Neural progenitor cell (in vitro differentiated cells): ENCODE measurements at regions not wholly inside any gene's neighbourhood (a gene's known extent, or its start where the extent isn't known, plus 50 kb on each side); places are given as distances from the start of the nearest gene placed in this dataset.
"Not testable (repeated sequence)": the region's sequence is repeated elsewhere in the genome, so short reads cannot be mapped to it uniquely, and the experiment has no call there.

Experiments used
- DNase-seq: peaks from one replicate; pipeline ENCODE4 v3.0.0-alpha.2; 2016; ENCODE audit warnings: low spot score
- H2AFZ ChIP-seq: fragments of 200-600 bp; sonication (generic); replicated peaks from 2 replicates; pipeline ENCODE4 v1.6.1; 2016; ENCODE audit warnings: antibody characterized with exemption
- H3F3A ChIP-seq: fragments of 200-600 bp; sonication (generic); 2 replicates; pipeline ENCODE4 v1.6.1; 2016; ENCODE audit warnings: antibody characterized with exemption, low read depth
- H3K27ac ChIP-seq: fragments of 200-600 bp; sonication (generic); 2 replicates; pipeline ENCODE4 v1.5.1; 2016; ENCODE audit warnings: mild to moderate bottlenecking
- H3K27me3 ChIP-seq: fragments of 200-600 bp; sonication (generic); 2 replicates; pipeline ENCODE4 v1.6.1; 2016; ENCODE audit warnings: mild to moderate bottlenecking, moderate library complexity
- H3K36me3 ChIP-seq: fragments of 200-600 bp; sonication (generic); 2 replicates; pipeline ENCODE4 v1.5.1; 2016
- H3K4me1 ChIP-seq: fragments of 200-600 bp; sonication (generic); 2 replicates; pipeline ENCODE4 v1.6.1; 2016; ENCODE audit warnings: mixed run types
- H3K4me2 ChIP-seq: fragments of 200-600 bp; sonication (generic); 2 replicates; pipeline ENCODE4 v1.6.1; 2016
- H3K4me3 ChIP-seq: fragments of 200-600 bp; sonication (generic); 2 replicates; pipeline ENCODE4 v1.5.1; 2016
- H3K79me2 ChIP-seq: fragments of 200-600 bp; sonication (generic); 2 replicates; pipeline ENCODE4 v1.6.1; 2016; ENCODE audit warnings: low read depth
- H3K9ac ChIP-seq: fragments of 200-600 bp; sonication (generic); 2 replicates; pipeline ENCODE4 v1.6.1; 2016
- H3K9me3 ChIP-seq: fragments of 200-600 bp; sonication (generic); 2 replicates; pipeline ENCODE4 v1.5.1; 2016; ENCODE audit warnings: low read depth
- H4K20me1 ChIP-seq: fragments of 200-600 bp; sonication (generic); 2 replicates; pipeline ENCODE4 v1.6.1; 2016; ENCODE audit warnings: low read depth
- H3K27ac Mint-ChIP-seq: 3 replicates; pipeline ENCODE4 v1.8.0; 2021; ENCODE audit warnings: mixed read lengths
- H3K27me3 Mint-ChIP-seq: 2 replicates; pipeline ENCODE4 v1.8.0; 2022; ENCODE audit warnings: low read depth, mild to moderate bottlenecking, inconsistent platforms, moderate library complexity, mixed read lengths; ENCODE audit not compliant: insufficient read depth
- H3K36me3 Mint-ChIP-seq: 3 replicates; pipeline ENCODE4 v1.8.0; 2021; ENCODE audit warnings: mixed read lengths
- H3K4me1 Mint-ChIP-seq: 3 replicates; pipeline ENCODE4 v1.8.0; 2021; ENCODE audit warnings: mixed read lengths
- H3K4me3 Mint-ChIP-seq: 3 replicates; pipeline ENCODE4 v1.8.0; 2021; ENCODE audit warnings: mild to moderate bottlenecking, moderate library complexity, mixed read lengths
- H3K9me3 Mint-ChIP-seq: 3 replicates; pipeline ENCODE4 v1.8.0; 2020; ENCODE audit warnings: mixed read lengths
- EZH2 ChIP-seq: fragments of 200-600 bp; sonication (generic); IDR thresholded peaks from 2 replicates; pipeline ENCODE4 v1.6.1; 2017; ENCODE audit warnings: antibody characterized with exemption, mild to moderate bottlenecking, moderate library complexity
- EZH2phosphoT487 ChIP-seq: fragments of 200-600 bp; sonication (generic); IDR thresholded peaks from 2 replicates; pipeline ENCODE4 v1.6.1; 2017; ENCODE audit warnings: antibody characterized with exemption
- TF ChIP-seq, protein P1 (sequence below): fragments of 200-600 bp; sonication (generic); IDR thresholded peaks from 2 replicates; pipeline ENCODE4 v1.5.1; 2017; ENCODE audit warnings: antibody characterized with exemption, mild to moderate bottlenecking

- Histone ChIP-seq H3K9me3 (no peaks in the 10 kb centered on the region), H3K4me2 (no peak overlapping the region), H3K9ac (no peak overlapping the region), H3K4me1 (peaks cover 22% of the 10 kb centered on the region), H3K27ac (no peak overlapping the region), H2AFZ (no peak overlapping the region), H4K20me1 (no peaks in the 10 kb centered on the region), H3K79me2 (no peaks in the 10 kb centered on the region), H3K4me3 (no peak overlapping the region), H3K27me3 (no peaks in the 10 kb centered on the region), H3K36me3 (no peaks in the 10 kb centered on the region), H3F3A (no peaks in the 10 kb centered on the region)
- Mint-ChIP-seq H3K9me3 (no peaks in the 10 kb centered on the region), H3K27ac (no peak overlapping the region), H3K4me1 (peaks cover 2% of the 10 kb centered on the region), H3K4me3 (no peak overlapping the region), H3K27me3 (peaks cover 4% of the 10 kb centered on the region), H3K36me3 (no peaks in the 10 kb centered on the region)
- TF ChIP-seq, protein P1, sequence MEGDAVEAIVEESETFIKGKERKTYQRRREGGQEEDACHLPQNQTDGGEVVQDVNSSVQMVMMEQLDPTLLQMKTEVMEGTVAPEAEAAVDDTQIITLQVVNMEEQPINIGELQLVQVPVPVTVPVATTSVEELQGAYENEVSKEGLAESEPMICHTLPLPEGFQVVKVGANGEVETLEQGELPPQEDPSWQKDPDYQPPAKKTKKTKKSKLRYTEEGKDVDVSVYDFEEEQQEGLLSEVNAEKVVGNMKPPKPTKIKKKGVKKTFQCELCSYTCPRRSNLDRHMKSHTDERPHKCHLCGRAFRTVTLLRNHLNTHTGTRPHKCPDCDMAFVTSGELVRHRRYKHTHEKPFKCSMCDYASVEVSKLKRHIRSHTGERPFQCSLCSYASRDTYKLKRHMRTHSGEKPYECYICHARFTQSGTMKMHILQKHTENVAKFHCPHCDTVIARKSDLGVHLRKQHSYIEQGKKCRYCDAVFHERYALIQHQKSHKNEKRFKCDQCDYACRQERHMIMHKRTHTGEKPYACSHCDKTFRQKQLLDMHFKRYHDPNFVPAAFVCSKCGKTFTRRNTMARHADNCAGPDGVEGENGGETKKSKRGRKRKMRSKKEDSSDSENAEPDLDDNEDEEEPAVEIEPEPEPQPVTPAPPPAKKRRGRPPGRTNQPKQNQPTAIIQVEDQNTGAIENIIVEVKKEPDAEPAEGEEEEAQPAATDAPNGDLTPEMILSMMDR, result no peak
- no peak for DNase-seq
These were observed 279.4 kb downstream of the NKX6-1 start for GRCh38 chr4:84219656-84220055.

DNA sequence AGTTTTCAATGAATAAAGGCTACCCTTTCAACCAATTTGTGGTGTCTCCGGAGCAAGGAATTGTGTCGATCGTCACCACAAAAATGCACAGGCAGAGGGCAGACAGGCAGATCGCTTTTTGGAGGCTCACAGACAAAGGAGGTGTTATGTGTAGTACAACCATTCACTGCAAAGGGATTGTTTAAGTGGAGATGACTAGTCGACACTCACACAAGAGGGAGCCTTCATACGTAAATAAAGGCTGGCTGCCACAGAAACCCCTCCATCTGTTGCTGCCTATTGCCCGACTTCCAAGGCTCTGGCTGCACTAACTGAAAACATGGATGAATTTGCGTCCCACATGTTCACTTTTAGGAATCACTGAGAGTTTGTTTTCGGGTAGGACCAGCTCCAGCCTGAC is 281.1 kb downstream of the NKX6-1 start:
- Histone ChIP-seq H3F3A (no peaks in the 10 kb centered on the region), H3K79me2 (no peaks in the 10 kb centered on the region), H3K9me3 (no peaks in the 10 kb centered on the region), H4K20me1 (no peaks in the 10 kb centered on the region), H2AFZ (peak overlapping the region; percentile 23), H3K9ac (no peak overlapping the region), H3K36me3 (no peaks in the 10 kb centered on the region), H3K4me2 (peak overlapping the region; percentile 0), H3K27me3 (no peaks in the 10 kb centered on the region), H3K27ac (no peak overlapping the region), H3K4me3 (no peak overlapping the region), H3K4me1 (peaks cover 11% of the 10 kb centered on the region)
- no peaks in the 10 kb centered on the region for H3K4me1 Mint-ChIP-seq
- H3K9me3 Mint-ChIP-seq, result no peaks in the 10 kb centered on the region
- TF ChIP-seq EZH2phosphoT487, result no peak
- no peak for TF ChIP-seq EZH2
- TF ChIP-seq, protein P1, result no peak
- peaks cover 2% of the 10 kb centered on the region for H3K27me3 Mint-ChIP-seq
- peak; percentile 48 for DNase-seq
- H3K4me3 Mint-ChIP-seq, result no peak overlapping the region
- H3K36me3 Mint-ChIP-seq, result no peaks in the 10 kb centered on the region
- no peak overlapping the region for H3K27ac Mint-ChIP-seq

DNA sequence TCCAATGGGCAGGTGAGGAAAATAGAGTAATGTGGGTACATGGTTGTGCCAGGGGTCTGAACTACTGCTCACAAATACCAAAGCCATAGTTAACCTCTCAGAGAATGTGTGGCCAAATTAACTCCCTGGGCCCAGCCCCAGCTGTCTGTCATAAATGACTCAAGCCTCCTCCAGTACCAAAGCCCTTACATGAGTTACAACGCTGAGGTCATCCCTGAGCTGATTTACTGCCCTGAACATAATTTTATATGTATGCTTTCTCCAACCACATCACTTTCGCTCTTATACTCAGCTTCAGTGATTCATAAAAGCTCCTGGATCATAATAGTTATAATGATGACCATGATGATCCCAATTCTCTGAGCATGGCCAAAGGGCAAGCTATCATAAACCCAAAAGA is 283.9 kb downstream of the NKX6-1 start:
- Histone ChIP-seq H2AFZ (no peak overlapping the region), H3K4me2 (no peak overlapping the region), H3K4me3 (no peak overlapping the region), H3K27me3 (no peaks in the 10 kb centered on the region), H4K20me1 (no peaks in the 10 kb centered on the region), H3K27ac (no peak overlapping the region), H3K79me2 (no peaks in the 10 kb centered on the region), H3K9ac (no peak overlapping the region), H3F3A (no peaks in the 10 kb centered on the region), H3K9me3 (peaks cover under 1% of the 10 kb centered on the region), H3K36me3 (no peaks in the 10 kb centered on the region), H3K4me1 (peaks cover 8% of the 10 kb centered on the region)
- no peak for TF ChIP-seq EZH2phosphoT487
- H3K27me3 Mint-ChIP-seq, result no peaks in the 10 kb centered on the region
- no peaks in the 10 kb centered on the region for H3K4me1 Mint-ChIP-seq
- no peaks in the 10 kb centered on the region for H3K36me3 Mint-ChIP-seq
- DNase-seq, result no peak
- H3K27ac Mint-ChIP-seq, result no peak overlapping the region
- no peak overlapping the region for H3K4me3 Mint-ChIP-seq
- peaks cover 3% of the 10 kb centered on the region for H3K9me3 Mint-ChIP-seq

GRCh38 chr4:84206226-84206625 is 292.9 kb downstream of the NKX6-1 start:
- H2AFZ ChIP-seq, H3K9me3 ChIP-seq, H3K36me3 ChIP-seq, H4K20me1 ChIP-seq, H3K4me1 Mint-ChIP-seq, H3K27me3 ChIP-seq, H3K36me3 Mint-ChIP-seq, H3K4me1 ChIP-seq, H3K4me2 ChIP-seq, H3K27ac Mint-ChIP-seq, H3K79me2 ChIP-seq, H3K9ac ChIP-seq, H3K4me3 Mint-ChIP-seq, H3K27ac ChIP-seq, H3F3A ChIP-seq, H3K4me3 ChIP-seq, H3K27me3 Mint-ChIP-seq, DNase-seq: not testable (repeated sequence)
- H3K9me3 Mint-ChIP-seq, result peaks cover 32% of the 10 kb centered on the region
